HEK293T (cell line): ENCODE measurements at regions not wholly inside any gene's neighbourhood (a gene's known extent, or its start where the extent isn't known, plus 50 kb on each side); places are given as distances from the start of the nearest gene placed in this dataset.

Source experiments
- ARNT ChIP-seq: fragments of 450-650 bp; IDR thresholded peaks from 2 replicates; pipeline ENCODE4 v1.6.1; 2017; ENCODE audit warnings: mild to moderate bottlenecking
- BHLHE40 ChIP-seq: fragments of 450-650 bp; IDR thresholded peaks from 2 replicates; pipeline ENCODE4 v1.6.1; 2016; ENCODE audit warnings: mild to moderate bottlenecking, moderate library complexity, borderline replicate concordance
- ELF4 ChIP-seq: fragments of 450-650 bp; IDR thresholded peaks from 2 replicates; pipeline ENCODE4 v1.6.1; 2017; ENCODE audit warnings: antibody characterized with exemption
- FOXM1 ChIP-seq: fragments of 450-650 bp; IDR thresholded peaks from 2 replicates; pipeline ENCODE4 v1.6.1; 2017; ENCODE audit warnings: mild to moderate bottlenecking, borderline replicate concordance
- HDGF ChIP-seq: fragments of 450-650 bp; IDR thresholded peaks from 2 replicates; pipeline ENCODE4 v1.6.1; 2017; ENCODE audit warnings: antibody characterized with exemption, borderline replicate concordance
- NFRKB ChIP-seq: fragments of 450-650 bp; IDR thresholded peaks from 2 replicates; pipeline ENCODE4 v1.6.1; 2016; ENCODE audit warnings: mild to moderate bottlenecking, moderate library complexity
- SP1 ChIP-seq: fragments of 450-650 bp; IDR thresholded peaks from 2 replicates; pipeline ENCODE4 v1.6.1; 2017
- ZNF384 ChIP-seq: fragments of 450-650 bp; IDR thresholded peaks from 2 replicates; pipeline ENCODE4 v1.6.1; 2016

- TF ChIP-seq ZNF384 (no peak), FOXM1 (no peak), ELF4 (no peak), BHLHE40 (no peak), NFRKB (no peak), HDGF (no peak), ARNT (no peak), SP1 (no peak)
These were observed 285.5 kb upstream of the WWC1 start for GRCh38 chr5:168005936-168006335.
